OCI-LY1 (cell line): ENCODE measurements at regions not wholly inside any gene's neighbourhood (a gene's known extent, or its start where the extent isn't known, plus 50 kb on each side); places are given as distances from the start of the nearest gene placed in this dataset.

Experiments used
- H2AFZ ChIP-seq: fragments of 200-600 bp; sonication (generic), shearing (Covaris generic); 2 replicates; pipeline ENCODE4 v1.6.0; 2014; ENCODE audit warnings: antibody characterized with exemption, mild to moderate bottlenecking, low read length
- H3F3A ChIP-seq: fragments of 200-600 bp; sonication (generic), shearing (Covaris generic); 2 replicates; pipeline ENCODE4 v1.6.0; 2014; ENCODE audit warnings: mild to moderate bottlenecking, antibody characterized with exemption, low read length, moderate library complexity; ENCODE audit not compliant: insufficient read depth
- H3K27ac ChIP-seq: fragments of 200-600 bp; sonication (generic); 2 replicates; pipeline ENCODE4 v1.5.1; 2014; ENCODE audit warnings: low read length, mixed run types, mild to moderate bottlenecking, low read depth; ENCODE audit not compliant: poor library complexity, severe bottlenecking
- H3K27me3 ChIP-seq: fragments of 200-600 bp; sonication (generic); 2 replicates; pipeline ENCODE4 v1.6.0; 2014; ENCODE audit warnings: antibody characterized with exemption, mild to moderate bottlenecking, low read length, moderate library complexity; ENCODE audit not compliant: insufficient read depth
- H3K36me3 ChIP-seq: fragments of 200-600 bp; sonication (generic); 2 replicates; pipeline ENCODE4 v1.6.1; 2014; ENCODE audit warnings: mild to moderate bottlenecking, antibody characterized with exemption, low read length, moderate library complexity, mixed read lengths; ENCODE audit not compliant: insufficient read depth
- H3K4me1 ChIP-seq: fragments of 200-600 bp; sonication (generic); 2 replicates; pipeline ENCODE4 v1.5.1; 2014; ENCODE audit warnings: mild to moderate bottlenecking, low read length, moderate library complexity; ENCODE audit not compliant: insufficient read depth, severe bottlenecking
- H3K4me2 ChIP-seq: fragments of 200-600 bp; sonication (generic), shearing (Covaris generic); 2 replicates; pipeline ENCODE4 v1.6.1; 2014; ENCODE audit warnings: low read length
- H3K4me3 ChIP-seq: fragments of 200-600 bp; sonication (generic); 2 replicates; pipeline ENCODE4 v1.5.1; 2014; ENCODE audit warnings: low read length, low read depth, mild to moderate bottlenecking, mixed read lengths; ENCODE audit not compliant: poor library complexity, severe bottlenecking
- H3K79me2 ChIP-seq: fragments of 200-600 bp; shearing (Covaris generic); 2 replicates; pipeline ENCODE4 v1.6.1; 2016; ENCODE audit warnings: mixed run types, low read length, mixed read lengths; ENCODE audit not compliant: insufficient read depth
- H3K9ac ChIP-seq: fragments of 200-600 bp; sonication (generic), shearing (Covaris generic); 2 replicates; pipeline ENCODE4 v1.6.1; 2014; ENCODE audit warnings: mild to moderate bottlenecking, low read length, mixed read lengths
- H3K9me2 ChIP-seq: fragments of 200-600 bp; sonication (generic), shearing (Covaris generic); 2 replicates; pipeline ENCODE4 v1.6.1; 2014; ENCODE audit warnings: low read depth, mild to moderate bottlenecking, low read length, mixed read lengths
- H3K9me3 ChIP-seq: fragments of 200-600 bp; shearing (Covaris generic); 2 replicates; pipeline ENCODE4 v1.6.1; 2014; ENCODE audit warnings: low read length, mixed read lengths
- H4K20me1 ChIP-seq: fragments of 200-600 bp; sonication (generic), shearing (Covaris generic); 2 replicates; pipeline ENCODE4 v1.6.0; 2016; ENCODE audit warnings: mild to moderate bottlenecking, low read length; ENCODE audit not compliant: insufficient read depth
- EZH2 ChIP-seq: fragments of 200-600 bp; sonication (generic), shearing (Covaris generic); IDR thresholded peaks from 2 replicates; pipeline ENCODE4 v1.8.0; 2017; ENCODE audit warnings: borderline replicate concordance, mixed run types, mild to moderate bottlenecking, antibody characterized with exemption, low read length, moderate library complexity, mixed read lengths
- TF ChIP-seq, protein P1 (sequence below): fragments of 200-600 bp; sonication (generic), shearing (Covaris generic); IDR thresholded peaks from 2 replicates; pipeline ENCODE4 v1.5.1; 2017; ENCODE audit warnings: mild to moderate bottlenecking, antibody characterized with exemption, low read length, moderate library complexity, mixed read lengths

DNA sequence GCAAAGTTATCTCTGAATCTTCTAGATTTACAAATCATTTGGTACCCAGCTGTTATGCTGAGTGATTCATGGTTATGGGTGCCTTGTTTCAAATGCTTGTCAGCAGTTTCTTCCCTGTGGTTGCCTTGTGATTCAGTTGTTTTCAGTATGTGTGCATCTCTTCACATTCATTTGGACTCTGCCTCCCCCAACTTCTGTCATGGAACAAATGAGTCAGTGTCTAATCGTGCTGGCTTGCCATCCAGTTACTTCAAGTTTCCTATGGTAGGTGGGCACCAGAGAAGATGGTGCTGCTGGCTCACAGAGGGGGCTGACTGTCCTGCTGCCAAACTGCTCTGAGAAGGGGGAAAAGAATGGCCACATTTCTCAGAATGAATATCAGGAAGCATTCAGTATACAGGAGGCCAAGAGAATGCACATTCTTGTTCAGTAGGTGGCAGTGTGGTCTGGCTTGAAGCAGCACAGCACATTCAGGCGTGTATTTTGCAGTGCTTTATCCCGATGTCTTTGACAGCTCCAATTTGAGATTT is 260.9 kb downstream of the GLUD2 start:
- Histone ChIP-seq H3K9ac (no peak overlapping the region), H2AFZ (no peak overlapping the region), H3F3A (no peaks in the 10 kb centered on the region)

DNA sequence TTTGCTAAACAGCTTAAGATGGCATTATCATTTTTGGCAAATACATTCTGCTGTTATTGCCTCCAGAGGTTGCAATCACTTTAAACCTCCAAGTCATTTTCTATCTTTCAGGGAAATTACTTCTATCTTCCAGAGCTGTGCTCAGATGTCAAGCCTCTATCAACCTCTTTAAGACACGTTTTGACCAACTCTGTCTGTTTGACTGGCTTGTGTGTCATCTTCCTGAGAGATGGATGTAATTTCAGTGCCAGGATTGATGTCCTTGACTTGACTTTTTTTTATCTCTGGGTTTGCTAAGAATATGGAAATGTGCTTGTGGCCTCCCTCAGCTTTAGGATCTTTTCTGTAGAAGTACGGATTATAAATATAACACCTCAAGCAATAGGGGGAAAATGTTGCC is 263.4 kb downstream of the GLUD2 start:
- no peaks in the 10 kb centered on the region for H3K36me3 ChIP-seq
- no peaks in the 10 kb centered on the region for H3K9me2 ChIP-seq
- peaks cover 5% of the 10 kb centered on the region for H3K4me1 ChIP-seq
- H3K9me3 ChIP-seq, result no peaks in the 10 kb centered on the region
- H3K27ac ChIP-seq, result no peak overlapping the region
- H3K79me2 ChIP-seq, result no peaks in the 10 kb centered on the region
- H3K9ac ChIP-seq, result no peak overlapping the region
- H4K20me1 ChIP-seq, result no peaks in the 10 kb centered on the region
- H2AFZ ChIP-seq, result no peak overlapping the region
- H3K4me3 ChIP-seq, result no peak overlapping the region
- no peak overlapping the region for H3K4me2 ChIP-seq
- no peaks in the 10 kb centered on the region for H3K27me3 ChIP-seq
- TF ChIP-seq, protein P1, sequence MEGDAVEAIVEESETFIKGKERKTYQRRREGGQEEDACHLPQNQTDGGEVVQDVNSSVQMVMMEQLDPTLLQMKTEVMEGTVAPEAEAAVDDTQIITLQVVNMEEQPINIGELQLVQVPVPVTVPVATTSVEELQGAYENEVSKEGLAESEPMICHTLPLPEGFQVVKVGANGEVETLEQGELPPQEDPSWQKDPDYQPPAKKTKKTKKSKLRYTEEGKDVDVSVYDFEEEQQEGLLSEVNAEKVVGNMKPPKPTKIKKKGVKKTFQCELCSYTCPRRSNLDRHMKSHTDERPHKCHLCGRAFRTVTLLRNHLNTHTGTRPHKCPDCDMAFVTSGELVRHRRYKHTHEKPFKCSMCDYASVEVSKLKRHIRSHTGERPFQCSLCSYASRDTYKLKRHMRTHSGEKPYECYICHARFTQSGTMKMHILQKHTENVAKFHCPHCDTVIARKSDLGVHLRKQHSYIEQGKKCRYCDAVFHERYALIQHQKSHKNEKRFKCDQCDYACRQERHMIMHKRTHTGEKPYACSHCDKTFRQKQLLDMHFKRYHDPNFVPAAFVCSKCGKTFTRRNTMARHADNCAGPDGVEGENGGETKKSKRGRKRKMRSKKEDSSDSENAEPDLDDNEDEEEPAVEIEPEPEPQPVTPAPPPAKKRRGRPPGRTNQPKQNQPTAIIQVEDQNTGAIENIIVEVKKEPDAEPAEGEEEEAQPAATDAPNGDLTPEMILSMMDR, result no peak
- TF ChIP-seq EZH2, result no peak
- H3F3A ChIP-seq, result no peaks in the 10 kb centered on the region

More for the DNA sequence above, 260.9 kb downstream of the GLUD2 start:
- no peaks in the 10 kb centered on the region for H3K79me2 ChIP-seq
- no peaks in the 10 kb centered on the region for H3K9me3 ChIP-seq
- no peak overlapping the region for H3K27ac ChIP-seq
- H3K36me3 ChIP-seq, result no peaks in the 10 kb centered on the region
- H3K27me3 ChIP-seq, result no peaks in the 10 kb centered on the region
- TF ChIP-seq, protein P1, result peak; percentile 72
- no peak for TF ChIP-seq EZH2
- peaks cover 5% of the 10 kb centered on the region for H3K4me1 ChIP-seq
- no peak overlapping the region for H3K4me2 ChIP-seq
- H4K20me1 ChIP-seq, result no peaks in the 10 kb centered on the region
- no peak overlapping the region for H3K4me3 ChIP-seq
- H3K9me2 ChIP-seq, result no peaks in the 10 kb centered on the region

DNA sequence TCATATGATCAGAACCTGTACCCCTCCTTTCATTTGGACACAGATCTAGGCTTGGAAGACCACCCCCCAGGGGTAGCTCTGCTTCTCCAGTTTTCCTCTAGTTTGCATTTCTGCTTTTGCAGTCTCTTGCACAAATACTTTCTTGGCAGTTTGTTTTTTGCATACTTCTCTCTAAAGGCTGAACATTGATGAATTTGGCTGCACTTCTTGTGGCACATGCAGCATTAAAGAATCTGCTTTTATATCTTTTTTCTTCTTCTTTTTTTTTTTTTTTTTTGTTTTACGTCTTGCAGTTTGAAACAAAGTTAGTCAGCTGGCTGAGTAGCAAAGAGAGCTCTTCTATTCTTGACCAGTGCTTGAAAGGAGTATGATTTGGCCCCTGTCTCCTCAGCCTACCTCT is 273.0 kb downstream of the GLUD2 start:
- Histone ChIP-seq H3K4me2 (no peak overlapping the region), H3K79me2 (no peaks in the 10 kb centered on the region), H3K9me3 (no peaks in the 10 kb centered on the region), H3K36me3 (no peaks in the 10 kb centered on the region), H3K27me3 (no peaks in the 10 kb centered on the region), H3K9ac (no peak overlapping the region), H2AFZ (no peak overlapping the region), H3F3A (no peaks in the 10 kb centered on the region), H3K4me3 (no peak overlapping the region), H3K27ac (no peak overlapping the region), H3K4me1 (no peaks in the 10 kb centered on the region), H3K9me2 (no peaks in the 10 kb centered on the region), H4K20me1 (no peaks in the 10 kb centered on the region)
- TF ChIP-seq, protein P1, result no peak
- TF ChIP-seq EZH2, result no peak
